ENCODE measurements at regions not wholly inside any gene's neighbourhood (a gene's known extent, or its start where the extent isn't known, plus 50 kb on each side); places are given as distances from the start of the nearest gene placed in this dataset.
A peak's percentile ranks its signal among the peaks of the same experiment; 100 is the strongest.

GRCh38 chr19:5216141-5216847, 124.3 kb downstream of the PTPRS start:
- DNase-seq: no peak

GRCh38 chr19:5215431-5215830, 125.2 kb downstream of the PTPRS start:
- no peak for DNase-seq

GRCh38 chr19:5214902-5215301, 125.7 kb downstream of the PTPRS start:
- DNase-seq: no peak

GRCh38 chr19:5214371-5214770, 126.2 kb downstream of the PTPRS start:
- no peak for DNase-seq

- no peak for DNase-seq
These were observed 126.9 kb downstream of the PTPRS start for GRCh38 chr19:5213667-5214066.

GRCh38 chr19:5212101-5212500, 128.5 kb downstream of the PTPRS start:
- DNase-seq: no peak

- DNase-seq: no peak
These were observed 129.3 kb downstream of the PTPRS start for GRCh38 chr19:5211217-5211822.

GRCh38 chr19:5210556-5210955, 130.1 kb downstream of the PTPRS start:
- DNase-seq: no peak

GRCh38 chr19:5207806-5208205, 132.8 kb downstream of the PTPRS start:
- no peak for DNase-seq

- no peak for DNase-seq
These were observed 133.9 kb downstream of the PTPRS start for GRCh38 chr19:5206751-5207075.

GRCh38 chr19:5205937-5206750, 134.5 kb downstream of the PTPRS start:
- no peak for DNase-seq

- peak; percentile 15 for DNase-seq
These were observed 135.2 kb downstream of the PTPRS start for GRCh38 chr19:5205381-5205780.

- DNase-seq: no peak
These were observed 136.4 kb downstream of the PTPRS start for GRCh38 chr19:5204212-5204611.

All from CD4-positive, alpha-beta T cell treated with Interleukin-12 subunit alpha and Interleukin-12 subunit beta, for 1 hour (primary cell).